Esophagus squamous epithelium (tissue), 5 donors: ENCODE measurements at regions not wholly inside any gene's neighbourhood (a gene's known extent, or its start where the extent isn't known, plus 50 kb on each side); places are given as distances from the start of the nearest gene placed in this dataset.
A peak's percentile ranks its signal among the peaks of the same experiment; 100 is the strongest.

Experiments used
- DNase-seq: peaks from one replicate; lab custom pipeline; 2025; lab: John Stamatoyannopoulos, UW
- H3K27ac ChIP-seq, 4 donors: fragments of 200-600 bp; sonication (generic); one replicate each; pipeline ENCODE4 v1.5.1; 2016 to 2019; ENCODE audit warnings: mild to moderate bottlenecking in 1 of 4
- H3K27me3 ChIP-seq, 4 donors: fragments of 200-600 bp; sonication (generic); 1 replicate in 3 of 4; 2 replicates in 1 of 4; pipeline versions ENCODE4 v1.5.1 to v1.6.0; 2017 to 2021; ENCODE audit warnings: antibody characterized with exemption in 1 of 4
- H3K36me3 ChIP-seq, 3 donors: fragments of 200-600 bp; sonication (generic); one replicate each; pipeline ENCODE4 v1.5.1; 2016 to 2019
- H3K4me1 ChIP-seq, 3 donors: fragments of 200-600 bp; sonication (generic); one replicate each; pipeline ENCODE4 v1.5.1; 2017 to 2019
- H3K4me3 ChIP-seq, 4 donors: fragments of 200-600 bp; sonication (generic); 1 replicate in 3 of 4; 2 replicates in 1 of 4; pipeline ENCODE4 v1.5.1; 2016 to 2019; ENCODE audit warnings: mild to moderate bottlenecking in 2 of 4, moderate library complexity in 1 of 4
- H3K9me3 ChIP-seq, 3 donors: fragments of 200-600 bp; sonication (generic); one replicate each; pipeline ENCODE4 v1.5.1; 2016 to 2019
- CTCF ChIP-seq, 6 experiments: fragments of 450-650 bp in 4 of 6; fragments of 200-600 bp in 2 of 6; sonication (generic) in 2 of 6; IDR thresholded peaks; one replicate each; pipeline ENCODE4 v1.5.1; 2016 to 2019; ENCODE audit warnings: antibody characterized with exemption in 6 of 6, mild to moderate bottlenecking in 4 of 6, moderate library complexity in 4 of 6
- POLR2A ChIP-seq, 4 donors: fragments of 450-650 bp; IDR thresholded peaks; one replicate each; pipeline ENCODE4 v1.6.1; 2017; ENCODE audit warnings: antibody characterized with exemption in 4 of 4, mild to moderate bottlenecking in 4 of 4, moderate library complexity in 3 of 4
- WGBS, 2 donors: methylation state at CpG; one replicate each; pipeline ENCODE4 v1.1.5; 2018; 5-methylcytosine and 5-hydroxymethylcytosine counted together
- intact Hi-C: fragments of 100-400 bp; cut with DNase I; formaldehyde crosslinking; loops from one replicate; pipeline ENCODE4 v1.15.0; 2022
- donor health status: DM: yes; HTN: yes; CAD: no.

GRCh38 chr9:86794391-86795046 lies 152.8 kb downstream of the GAS1 start:
- TF ChIP-seq POLR2A (IDR thresholded peaks at IDR 0.05) (no peak), CTCF (IDR thresholded peaks at IDR 0.05) (no peak)
- no peak overlapping the region for H3K4me3 ChIP-seq
- H3K36me3 ChIP-seq, result no peaks in the 10 kb centered on the region
- peak overlapping the region in 2 of 4 donors; percentile 58 to 66 for H3K27ac ChIP-seq
- 58 to 62% methylated on average over 2 to 3 of the region's 3 CpGs for WGBS, 2 donors
- DNase-seq, result no peak
- intact Hi-C loops, result no loop called here
- H3K9me3 ChIP-seq, result no peaks in the 10 kb centered on the region
- H3K27me3 ChIP-seq, result no peaks in the 10 kb centered on the region
- peaks cover 0 to 8% (median 0%) of the 10 kb centered on the region in 3 donors for H3K4me1 ChIP-seq

DNA sequence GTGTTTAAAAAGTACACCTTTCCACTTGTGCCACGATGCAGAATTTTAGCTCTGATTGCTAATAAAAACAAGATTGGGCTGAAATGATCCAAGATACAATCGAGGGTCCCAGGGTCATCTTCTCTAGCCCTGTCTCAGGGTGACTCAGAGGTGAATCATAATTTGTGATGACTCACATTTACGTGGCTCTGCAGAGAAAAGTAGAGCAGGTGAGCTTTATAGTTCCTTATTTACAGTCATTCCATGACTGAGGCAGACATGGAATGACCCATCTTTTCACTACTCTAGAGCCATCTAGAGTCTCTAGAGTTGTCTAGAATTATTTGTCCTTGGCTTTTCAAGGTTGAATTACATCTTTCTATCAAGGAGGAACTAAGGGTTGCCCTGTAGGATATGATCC lies 155.2 kb downstream of the GAS1 start:
- H3K36me3 ChIP-seq, result no peaks in the 10 kb centered on the region
- H3K9me3 ChIP-seq, result no peaks in the 10 kb centered on the region
- no peak overlapping the region for H3K4me3 ChIP-seq
- no peaks in the 10 kb centered on the region for H3K27me3 ChIP-seq
- TF ChIP-seq CTCF (IDR thresholded peaks at IDR 0.05), result no peak
- TF ChIP-seq POLR2A (IDR thresholded peaks at IDR 0.05), result no peak
- intact Hi-C loops, result no loop called here
- H3K27ac ChIP-seq, result no peak overlapping the region
- DNase-seq, result no peak
- H3K4me1 ChIP-seq, result peaks cover 0 to 8% (median 0%) of the 10 kb centered on the region in 3 donors
- WGBS, 2 donors, result 21 to 36% methylated on average over 3 of the region's 3 CpGs

GRCh38 chr9:86790805-86791204 lies 156.5 kb downstream of the GAS1 start:
- DNase-seq, result no peak
- Histone ChIP-seq H3K27ac (no peak overlapping the region), H3K9me3 (no peaks in the 10 kb centered on the region), H3K27me3 (no peaks in the 10 kb centered on the region), H3K36me3 (no peaks in the 10 kb centered on the region), H3K4me1 (peaks cover 0 to 8% (median 0%) of the 10 kb centered on the region in 3 donors), H3K4me3 (no peak overlapping the region)
- intact Hi-C loops, result no loop called here
- no peak for TF ChIP-seq CTCF (IDR thresholded peaks at IDR 0.05)
- no peak for TF ChIP-seq POLR2A (IDR thresholded peaks at IDR 0.05)
- 71 to 81% methylated on average over 4 of the region's 4 CpGs for WGBS, 2 donors

DNA sequence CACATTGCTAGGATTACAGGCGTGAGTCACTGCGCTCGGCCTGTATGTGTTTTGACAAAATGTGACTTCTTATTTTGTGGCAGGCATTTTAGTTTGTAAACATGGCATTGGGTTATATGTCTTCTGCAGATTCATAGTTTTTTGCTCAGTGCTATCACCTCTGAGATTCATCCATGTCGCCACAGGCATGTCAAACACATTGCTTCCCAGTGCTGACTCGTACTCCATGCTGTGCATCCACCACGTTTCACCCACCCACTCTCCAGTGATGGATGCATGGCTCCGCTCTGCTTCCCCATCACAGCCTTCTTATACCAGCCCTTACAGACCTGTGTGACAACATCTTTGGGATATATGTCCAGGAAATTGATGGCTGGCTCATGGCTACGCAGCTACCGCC lies 158.8 kb downstream of the GAS1 start:
- H3K4me1 ChIP-seq, result no peaks in the 10 kb centered on the region
- H3K4me3 ChIP-seq, result no peak overlapping the region
- TF ChIP-seq CTCF (IDR thresholded peaks at IDR 0.05) (no peak), POLR2A (IDR thresholded peaks at IDR 0.05) (no peak)
- no peak overlapping the region for H3K27ac ChIP-seq
- DNase-seq, result no peak
- intact Hi-C loops, result no loop called here
- no peaks in the 10 kb centered on the region for H3K36me3 ChIP-seq
- no peaks in the 10 kb centered on the region for H3K9me3 ChIP-seq
- WGBS, 2 donors, result 75 to 84% methylated on average over 9 of the region's 9 CpGs
- no peaks in the 10 kb centered on the region for H3K27me3 ChIP-seq

GRCh38 chr9:86783884-86784283 lies 163.4 kb downstream of the GAS1 start:
- WGBS, 2 donors, result 48 to 77% methylated on average over 3 of the region's 3 CpGs
- Histone ChIP-seq H3K27ac (no peak overlapping the region), H3K9me3 (no peaks in the 10 kb centered on the region), H3K4me3 (no peak overlapping the region), H3K27me3 (no peaks in the 10 kb centered on the region), H3K36me3 (no peaks in the 10 kb centered on the region), H3K4me1 (no peaks in the 10 kb centered on the region)
- no peak for DNase-seq
- intact Hi-C loops, result no loop called here
- TF ChIP-seq POLR2A (IDR thresholded peaks at IDR 0.05) (no peak), CTCF (IDR thresholded peaks at IDR 0.05) (no peak)
